IPS DF 6.9 (cell line): ENCODE measurements at regions not wholly inside any gene's neighbourhood (a gene's known extent, or its start where the extent isn't known, plus 50 kb on each side); places are given as distances from the start of the nearest gene placed in this dataset.
"Not testable (repeated sequence)": the region's sequence is repeated elsewhere in the genome, so short reads cannot be mapped to it uniquely, and the experiment has no call there.

Source experiments
- DNase-seq: peaks from one replicate; pipeline ENCODE4 v3.0.0-alpha.2; 2013; ENCODE audit warnings: low read depth, low spot score
- H3K27ac ChIP-seq: one replicate; pipeline ENCODE4 v1.5.1; 2013; ENCODE audit warnings: low read length, control low read depth
- H3K27me3 ChIP-seq: 2 replicates; pipeline ENCODE4 v1.6.1; 2013; ENCODE audit warnings: mild to moderate bottlenecking, low read length; ENCODE audit not compliant: control insufficient read depth, insufficient read depth
- H3K36me3 ChIP-seq: 2 replicates; pipeline ENCODE4 v1.6.1; 2013; ENCODE audit warnings: low read length; ENCODE audit not compliant: control insufficient read depth, insufficient read depth
- H3K4me1 ChIP-seq: 2 replicates; pipeline ENCODE4 v1.6.1; 2013; ENCODE audit warnings: low read length; ENCODE audit not compliant: control insufficient read depth, insufficient read depth
- H3K4me3 ChIP-seq: 2 replicates; pipeline ENCODE4 v1.5.1; 2013; ENCODE audit warnings: mild to moderate bottlenecking, low read length
- H3K9me3 ChIP-seq: 2 replicates; pipeline ENCODE4 v1.6.1; 2013; ENCODE audit warnings: low read length, inconsistent platforms; ENCODE audit not compliant: control insufficient read depth, insufficient read depth
- WGBS: extraction: QIAGEN DNeasy Blood & Tissue Kit; methylation state at CpG from one replicate; pipeline ENCODE4 v1.1.7; 2013; ENCODE audit warnings: mixed read lengths, missing lambda C conversion rate; ENCODE audit not compliant: insufficient read length, insufficient coverage; 5-methylcytosine and 5-hydroxymethylcytosine counted together

GRCh38 chr2:107534926-107535325, 291.8 kb upstream of the RGPD4 start:
- Histone ChIP-seq H3K27me3 (no peaks in the 10 kb centered on the region), H3K36me3 (no peaks in the 10 kb centered on the region), H3K4me1 (no peaks in the 10 kb centered on the region), H3K9me3 (no peaks in the 10 kb centered on the region), H3K27ac (no peak overlapping the region), H3K4me3 (no peak overlapping the region)
- no CpG with 5 or more reads among the region's 9 CpGs for WGBS
- DNase-seq, result no peak

GRCh38 chr2:107535905-107536689, 290.6 kb upstream of the RGPD4 start:
- WGBS, result no CpG with 5 or more reads among the region's 28 CpGs
- H3K4me3 ChIP-seq, H3K27me3 ChIP-seq, H3K27ac ChIP-seq, H3K9me3 ChIP-seq, H3K4me1 ChIP-seq, H3K36me3 ChIP-seq, DNase-seq: not testable (repeated sequence)

GRCh38 chr2:107542314-107542740, 284.4 kb upstream of the RGPD4 start:
- H3K36me3 ChIP-seq, result no peaks in the 10 kb centered on the region
- H3K27ac ChIP-seq, result no peak overlapping the region
- peak; percentile 2 for DNase-seq
- no peaks in the 10 kb centered on the region for H3K27me3 ChIP-seq
- H3K4me3 ChIP-seq, result no peak overlapping the region
- WGBS, result no CpG with 5 or more reads among the region's 5 CpGs
- no peaks in the 10 kb centered on the region for H3K4me1 ChIP-seq
- H3K9me3 ChIP-seq, result no peaks in the 10 kb centered on the region

- Histone ChIP-seq H3K4me3 (no peak overlapping the region), H3K4me1 (no peaks in the 10 kb centered on the region), H3K9me3 (no peaks in the 10 kb centered on the region), H3K27ac (no peak overlapping the region), H3K27me3 (no peaks in the 10 kb centered on the region), H3K36me3 (no peaks in the 10 kb centered on the region)
- no CpG with 5 or more reads among the region's 3 CpGs for WGBS
- DNase-seq, result no peak
Measured at GRCh38 chr2:107543793-107544192, 282.9 kb upstream of the RGPD4 start.

- no peak overlapping the region for H3K27ac ChIP-seq
- WGBS, result 100% methylated on average over 2 of the region's 11 CpGs
- DNase-seq, result no peak
- no peak overlapping the region for H3K4me3 ChIP-seq
- no peaks in the 10 kb centered on the region for H3K9me3 ChIP-seq
- H3K36me3 ChIP-seq, result no peaks in the 10 kb centered on the region
- H3K4me1 ChIP-seq, result no peaks in the 10 kb centered on the region
- no peaks in the 10 kb centered on the region for H3K27me3 ChIP-seq
Measured at GRCh38 chr2:107545066-107545465, 281.6 kb upstream of the RGPD4 start.

- Histone ChIP-seq H3K9me3 (no peaks in the 10 kb centered on the region), H3K27me3 (no peaks in the 10 kb centered on the region), H3K27ac (no peak overlapping the region), H3K36me3 (no peaks in the 10 kb centered on the region), H3K4me3 (no peak overlapping the region), H3K4me1 (no peaks in the 10 kb centered on the region)
- no CpG with 5 or more reads among the region's 4 CpGs for WGBS
- DNase-seq, result no peak
Measured at GRCh38 chr2:107545851-107546250, 280.8 kb upstream of the RGPD4 start.

GRCh38 chr2:107548216-107548615, 278.5 kb upstream of the RGPD4 start:
- WGBS, result no CpG with 5 or more reads among the region's 1 CpG
- no peak for DNase-seq
- no peaks in the 10 kb centered on the region for H3K9me3 ChIP-seq
- H3K27me3 ChIP-seq, result no peaks in the 10 kb centered on the region
- H3K4me3 ChIP-seq, result no peak overlapping the region
- no peak overlapping the region for H3K27ac ChIP-seq
- H3K36me3 ChIP-seq, result no peaks in the 10 kb centered on the region
- no peaks in the 10 kb centered on the region for H3K4me1 ChIP-seq

GRCh38 chr2:107553046-107553445, 273.6 kb upstream of the RGPD4 start:
- Histone ChIP-seq H3K36me3 (no peaks in the 10 kb centered on the region), H3K27me3 (no peaks in the 10 kb centered on the region), H3K4me1 (no peaks in the 10 kb centered on the region), H3K4me3 (no peak overlapping the region), H3K9me3 (peaks cover 3% of the 10 kb centered on the region), H3K27ac (no peak overlapping the region)
- no CpG with 5 or more reads among the region's 2 CpGs for WGBS
- no peak for DNase-seq

GRCh38 chr2:107553539-107553938, 273.2 kb upstream of the RGPD4 start:
- H3K9me3 ChIP-seq, result peaks cover 3% of the 10 kb centered on the region
- H3K27me3 ChIP-seq, result no peaks in the 10 kb centered on the region
- no peak overlapping the region for H3K4me3 ChIP-seq
- H3K4me1 ChIP-seq, result no peaks in the 10 kb centered on the region
- no peak overlapping the region for H3K27ac ChIP-seq
- WGBS, result no CpG with 5 or more reads among the region's 5 CpGs
- H3K36me3 ChIP-seq, result no peaks in the 10 kb centered on the region
- no peak for DNase-seq

- DNase-seq, result no peak
- Histone ChIP-seq H3K4me3 (no peak overlapping the region), H3K36me3 (no peaks in the 10 kb centered on the region), H3K27ac (no peak overlapping the region), H3K27me3 (no peaks in the 10 kb centered on the region), H3K9me3 (peaks cover 3% of the 10 kb centered on the region), H3K4me1 (no peaks in the 10 kb centered on the region)
- WGBS, result no CpG with 5 or more reads among the region's 5 CpGs
Measured at GRCh38 chr2:107556038-107556627, 270.6 kb upstream of the RGPD4 start.

- Histone ChIP-seq H3K4me3 (no peak overlapping the region), H3K36me3 (no peaks in the 10 kb centered on the region), H3K4me1 (no peaks in the 10 kb centered on the region), H3K27ac (no peak overlapping the region), H3K27me3 (no peaks in the 10 kb centered on the region), H3K9me3 (peaks cover 3% of the 10 kb centered on the region)
- DNase-seq, result no peak
- WGBS, result no CpG with 5 or more reads among the region's 3 CpGs
Measured at GRCh38 chr2:107558295-107558694, 268.4 kb upstream of the RGPD4 start.
